ENCODE measurements at regions not wholly inside any gene's neighbourhood (a gene's known extent, or its start where the extent isn't known, plus 50 kb on each side); places are given as distances from the start of the nearest gene placed in this dataset.
"Not testable (repeated sequence)": the region's sequence is repeated elsewhere in the genome, so short reads cannot be mapped to it uniquely, and the experiment has no call there.

GRCh38 chr9:62904061-62904460, 1714.2 kb downstream of the SPATA31A7 start:
- H3K4me1 ChIP-seq (ENCODE audit: insufficient read depth, low read length); DNase-seq; H3K4me1 Mint-ChIP-seq; H3K27me3 ChIP-seq (ENCODE audit: insufficient read depth, low read length, poor library complexity, severe bottlenecking); H3K36me3 Mint-ChIP-seq; H3K4me3 Mint-ChIP-seq; H3K4me3 ChIP-seq (ENCODE audit: low read length); H3K27ac Mint-ChIP-seq; H3K27ac ChIP-seq (ENCODE audit: low read depth, low read length); H3K9me3 Mint-ChIP-seq; POLR2A ChIA-PET; H3K36me3 ChIP-seq (ENCODE audit: insufficient read depth, low read length); CTCF ChIA-PET; H3K9me3 ChIP-seq (ENCODE audit: low read length); H3K27me3 Mint-ChIP-seq: not testable (repeated sequence)

GRCh38 chr9:62905722-62906121, 1715.9 kb downstream of the SPATA31A7 start:
- H3K4me3 Mint-ChIP-seq: not testable (repeated sequence)

GRCh38 chr9:62907866-62908265, 1718.0 kb downstream of the SPATA31A7 start:
- H3K4me1 ChIP-seq (ENCODE audit: insufficient read depth, low read length); H3K9me3 ChIP-seq (ENCODE audit: low read length); H3K27me3 Mint-ChIP-seq; H3K36me3 ChIP-seq (ENCODE audit: insufficient read depth, low read length); H3K4me3 ChIP-seq (ENCODE audit: low read length); POLR2A ChIA-PET; H3K27ac ChIP-seq (ENCODE audit: low read depth, low read length); H3K36me3 Mint-ChIP-seq; H3K27me3 ChIP-seq (ENCODE audit: insufficient read depth, low read length, poor library complexity, severe bottlenecking); H3K9me3 Mint-ChIP-seq; H3K4me1 Mint-ChIP-seq; H3K27ac Mint-ChIP-seq; H3K4me3 Mint-ChIP-seq; CTCF ChIA-PET; DNase-seq: not testable (repeated sequence)

More at GRCh38 chr9:62905722-62906121, 1715.9 kb downstream of the SPATA31A7 start:
- H3K9me3 Mint-ChIP-seq; H3K27ac ChIP-seq (ENCODE audit: low read depth, low read length); H3K4me3 ChIP-seq (ENCODE audit: low read length); CTCF ChIA-PET; H3K27me3 ChIP-seq (ENCODE audit: insufficient read depth, low read length, poor library complexity, severe bottlenecking); H3K27me3 Mint-ChIP-seq; H3K36me3 Mint-ChIP-seq; H3K4me1 Mint-ChIP-seq; H3K27ac Mint-ChIP-seq; DNase-seq; H3K4me1 ChIP-seq (ENCODE audit: insufficient read depth, low read length); H3K9me3 ChIP-seq (ENCODE audit: low read length); H3K36me3 ChIP-seq (ENCODE audit: insufficient read depth, low read length); POLR2A ChIA-PET: not testable (repeated sequence)

GRCh38 chr9:62908271-62908670, 1718.4 kb downstream of the SPATA31A7 start:
- CTCF ChIA-PET; H3K27ac Mint-ChIP-seq; H3K4me3 ChIP-seq (ENCODE audit: low read length); H3K4me1 ChIP-seq (ENCODE audit: insufficient read depth, low read length); H3K36me3 ChIP-seq (ENCODE audit: insufficient read depth, low read length); H3K9me3 ChIP-seq (ENCODE audit: low read length); H3K9me3 Mint-ChIP-seq; H3K36me3 Mint-ChIP-seq; H3K27ac ChIP-seq (ENCODE audit: low read depth, low read length); POLR2A ChIA-PET; H3K27me3 ChIP-seq (ENCODE audit: insufficient read depth, low read length, poor library complexity, severe bottlenecking); DNase-seq; H3K4me1 Mint-ChIP-seq; H3K4me3 Mint-ChIP-seq; H3K27me3 Mint-ChIP-seq: not testable (repeated sequence)

- H3K27me3 Mint-ChIP-seq; H3K36me3 Mint-ChIP-seq; POLR2A ChIA-PET; H3K27ac Mint-ChIP-seq; H3K4me1 ChIP-seq (ENCODE audit: insufficient read depth, low read length); CTCF ChIA-PET; H3K4me3 ChIP-seq (ENCODE audit: low read length); H3K27ac ChIP-seq (ENCODE audit: low read depth, low read length); H3K9me3 Mint-ChIP-seq; H3K9me3 ChIP-seq (ENCODE audit: low read length); H3K4me1 Mint-ChIP-seq; H3K4me3 Mint-ChIP-seq; H3K36me3 ChIP-seq (ENCODE audit: insufficient read depth, low read length); DNase-seq; H3K27me3 ChIP-seq (ENCODE audit: insufficient read depth, low read length, poor library complexity, severe bottlenecking): not testable (repeated sequence)
Measured at GRCh38 chr9:62909447-62909846, 1719.6 kb downstream of the SPATA31A7 start.

GRCh38 chr9:62912278-62912677, 1722.4 kb downstream of the SPATA31A7 start:
- H3K4me1 Mint-ChIP-seq; H3K4me1 ChIP-seq (ENCODE audit: insufficient read depth, low read length); H3K9me3 Mint-ChIP-seq; H3K36me3 ChIP-seq (ENCODE audit: insufficient read depth, low read length); H3K4me3 ChIP-seq (ENCODE audit: low read length); H3K27ac Mint-ChIP-seq; H3K27ac ChIP-seq (ENCODE audit: low read depth, low read length); H3K9me3 ChIP-seq (ENCODE audit: low read length); H3K36me3 Mint-ChIP-seq; POLR2A ChIA-PET; H3K27me3 ChIP-seq (ENCODE audit: insufficient read depth, low read length, poor library complexity, severe bottlenecking); H3K4me3 Mint-ChIP-seq; H3K27me3 Mint-ChIP-seq; DNase-seq; CTCF ChIA-PET: not testable (repeated sequence)

GRCh38 chr9:62915168-62915567, 1725.3 kb downstream of the SPATA31A7 start:
- DNase-seq; H3K27me3 Mint-ChIP-seq; H3K4me3 Mint-ChIP-seq; H3K36me3 ChIP-seq (ENCODE audit: insufficient read depth, low read length); H3K36me3 Mint-ChIP-seq; H3K4me1 Mint-ChIP-seq; H3K4me1 ChIP-seq (ENCODE audit: insufficient read depth, low read length); POLR2A ChIA-PET; CTCF ChIA-PET; H3K4me3 ChIP-seq (ENCODE audit: low read length); H3K9me3 Mint-ChIP-seq; H3K27ac ChIP-seq (ENCODE audit: low read depth, low read length); H3K27me3 ChIP-seq (ENCODE audit: insufficient read depth, low read length, poor library complexity, severe bottlenecking); H3K27ac Mint-ChIP-seq; H3K9me3 ChIP-seq (ENCODE audit: low read length): not testable (repeated sequence)

GRCh38 chr9:62915661-62916060, 1725.8 kb downstream of the SPATA31A7 start:
- H3K36me3 Mint-ChIP-seq; H3K27ac ChIP-seq (ENCODE audit: low read depth, low read length); H3K4me1 Mint-ChIP-seq; CTCF ChIA-PET; H3K4me3 ChIP-seq (ENCODE audit: low read length); DNase-seq; H3K27me3 ChIP-seq (ENCODE audit: insufficient read depth, low read length, poor library complexity, severe bottlenecking); H3K4me1 ChIP-seq (ENCODE audit: insufficient read depth, low read length); H3K36me3 ChIP-seq (ENCODE audit: insufficient read depth, low read length); H3K27me3 Mint-ChIP-seq; H3K9me3 ChIP-seq (ENCODE audit: low read length); H3K4me3 Mint-ChIP-seq; POLR2A ChIA-PET; H3K27ac Mint-ChIP-seq; H3K9me3 Mint-ChIP-seq: not testable (repeated sequence)

GRCh38 chr9:62918648-62919385, 1729.0 kb downstream of the SPATA31A7 start:
- H3K9me3 Mint-ChIP-seq; H3K9me3 ChIP-seq (ENCODE audit: low read length); H3K36me3 ChIP-seq (ENCODE audit: insufficient read depth, low read length); H3K27me3 ChIP-seq (ENCODE audit: insufficient read depth, low read length, poor library complexity, severe bottlenecking); H3K4me1 Mint-ChIP-seq; H3K36me3 Mint-ChIP-seq; H3K27me3 Mint-ChIP-seq; H3K4me3 Mint-ChIP-seq; DNase-seq; H3K4me3 ChIP-seq (ENCODE audit: low read length); H3K27ac ChIP-seq (ENCODE audit: low read depth, low read length); POLR2A ChIA-PET; CTCF ChIA-PET; H3K4me1 ChIP-seq (ENCODE audit: insufficient read depth, low read length); H3K27ac Mint-ChIP-seq: not testable (repeated sequence)

Measured in CD8-positive, alpha-beta memory T cell (primary cell).